ENCODE measurements at regions not wholly inside any gene's neighbourhood (a gene's known extent, or its start where the extent isn't known, plus 50 kb on each side); places are given as distances from the start of the nearest gene placed in this dataset.

GRCh38 chr18:27711382-27711781, 465.5 kb downstream of the CDH2 start:
- Histone ChIP-seq H3K9me3 (no peaks in the 10 kb centered on the region), H3K36me3 (no peaks in the 10 kb centered on the region), H3K27me3 (no peaks in the 10 kb centered on the region), H3K27ac (no peak overlapping the region), H3K4me1 (no peaks in the 10 kb centered on the region), H3K4me3 (no peak overlapping the region)
- no peak for DNase-seq
- TF ChIP-seq, protein P1, sequence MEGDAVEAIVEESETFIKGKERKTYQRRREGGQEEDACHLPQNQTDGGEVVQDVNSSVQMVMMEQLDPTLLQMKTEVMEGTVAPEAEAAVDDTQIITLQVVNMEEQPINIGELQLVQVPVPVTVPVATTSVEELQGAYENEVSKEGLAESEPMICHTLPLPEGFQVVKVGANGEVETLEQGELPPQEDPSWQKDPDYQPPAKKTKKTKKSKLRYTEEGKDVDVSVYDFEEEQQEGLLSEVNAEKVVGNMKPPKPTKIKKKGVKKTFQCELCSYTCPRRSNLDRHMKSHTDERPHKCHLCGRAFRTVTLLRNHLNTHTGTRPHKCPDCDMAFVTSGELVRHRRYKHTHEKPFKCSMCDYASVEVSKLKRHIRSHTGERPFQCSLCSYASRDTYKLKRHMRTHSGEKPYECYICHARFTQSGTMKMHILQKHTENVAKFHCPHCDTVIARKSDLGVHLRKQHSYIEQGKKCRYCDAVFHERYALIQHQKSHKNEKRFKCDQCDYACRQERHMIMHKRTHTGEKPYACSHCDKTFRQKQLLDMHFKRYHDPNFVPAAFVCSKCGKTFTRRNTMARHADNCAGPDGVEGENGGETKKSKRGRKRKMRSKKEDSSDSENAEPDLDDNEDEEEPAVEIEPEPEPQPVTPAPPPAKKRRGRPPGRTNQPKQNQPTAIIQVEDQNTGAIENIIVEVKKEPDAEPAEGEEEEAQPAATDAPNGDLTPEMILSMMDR (IDR thresholded peaks at IDR 0.05): no peak
- intact Hi-C loops (cut with DNase I): no loop called here
- no peak for ATAC-seq

DNA sequence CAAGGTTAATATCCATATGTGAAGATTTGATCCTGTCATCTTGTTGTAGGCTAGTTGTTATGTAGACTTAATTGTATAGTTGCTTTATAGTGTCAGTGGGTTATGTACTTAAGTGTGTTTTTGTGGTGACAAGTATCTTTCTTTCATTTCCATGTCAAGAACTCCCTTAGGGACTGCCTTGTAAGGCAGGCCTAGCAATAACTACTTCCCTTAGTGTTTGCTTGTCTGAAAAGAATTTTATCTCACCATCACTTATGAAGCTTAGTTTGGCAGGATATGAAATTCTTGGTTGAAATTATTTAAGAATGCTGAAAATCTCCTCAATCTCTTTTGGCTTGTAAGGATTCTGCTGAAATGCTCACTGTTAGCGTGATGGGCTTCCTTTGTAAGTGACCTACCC, 467.6 kb downstream of the CDH2 start:
- no peaks in the 10 kb centered on the region for H3K4me1 ChIP-seq
- H3K9me3 ChIP-seq: no peaks in the 10 kb centered on the region
- H3K27me3 ChIP-seq: no peaks in the 10 kb centered on the region
- no peaks in the 10 kb centered on the region for H3K36me3 ChIP-seq
- TF ChIP-seq, protein P1 (IDR thresholded peaks at IDR 0.05): no peak
- intact Hi-C loops (cut with DNase I): no loop called here
- DNase-seq (no peak), ATAC-seq (no peak)
- H3K4me3 ChIP-seq: no peak overlapping the region
- H3K27ac ChIP-seq: no peak overlapping the region

- DNase-seq (no peak), ATAC-seq (no peak)
- intact Hi-C loops (cut with DNase I): no loop called here
- no peaks in the 10 kb centered on the region for H3K4me1 ChIP-seq
- no peaks in the 10 kb centered on the region for H3K27me3 ChIP-seq
- no peak overlapping the region for H3K27ac ChIP-seq
- TF ChIP-seq, protein P1 (IDR thresholded peaks at IDR 0.05): no peak
- no peak overlapping the region for H3K4me3 ChIP-seq
- H3K9me3 ChIP-seq: no peaks in the 10 kb centered on the region
- no peaks in the 10 kb centered on the region for H3K36me3 ChIP-seq
Measured at GRCh38 chr18:27707201-27707600, 469.7 kb downstream of the CDH2 start.

DNA sequence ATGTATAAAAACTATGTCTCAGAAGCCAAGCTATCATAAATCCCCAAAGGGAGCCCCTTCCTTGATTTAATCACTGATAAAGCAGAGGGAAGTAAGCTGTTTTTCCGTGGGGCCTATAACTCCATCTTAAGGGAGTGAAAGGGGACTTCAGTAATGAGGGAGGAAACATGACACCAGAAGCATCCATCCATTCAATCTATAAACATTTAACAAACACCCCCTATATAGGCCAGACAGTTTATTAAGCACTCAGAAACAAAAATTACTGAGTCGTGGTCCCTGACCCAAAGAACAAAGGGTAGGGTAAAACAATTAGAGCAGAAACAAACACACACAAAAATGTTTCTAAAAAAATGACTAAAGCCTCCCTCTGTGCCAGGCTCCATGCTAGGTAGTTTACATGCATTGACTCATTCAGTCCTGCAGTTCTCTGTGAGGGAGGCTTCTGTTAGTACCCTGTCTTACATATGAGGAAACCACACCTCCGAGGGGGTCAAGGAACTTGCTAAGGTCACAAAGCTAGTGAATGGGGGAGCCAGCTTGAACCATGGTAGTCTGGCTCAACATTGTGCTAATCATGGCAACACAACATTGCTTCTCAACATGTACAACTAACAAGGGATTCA, 472.1 kb downstream of the CDH2 start:
- H3K27me3 ChIP-seq: no peaks in the 10 kb centered on the region
- TF ChIP-seq, protein P1 (IDR thresholded peaks at IDR 0.05): no peak
- intact Hi-C loops (cut with DNase I): no loop called here

DNA sequence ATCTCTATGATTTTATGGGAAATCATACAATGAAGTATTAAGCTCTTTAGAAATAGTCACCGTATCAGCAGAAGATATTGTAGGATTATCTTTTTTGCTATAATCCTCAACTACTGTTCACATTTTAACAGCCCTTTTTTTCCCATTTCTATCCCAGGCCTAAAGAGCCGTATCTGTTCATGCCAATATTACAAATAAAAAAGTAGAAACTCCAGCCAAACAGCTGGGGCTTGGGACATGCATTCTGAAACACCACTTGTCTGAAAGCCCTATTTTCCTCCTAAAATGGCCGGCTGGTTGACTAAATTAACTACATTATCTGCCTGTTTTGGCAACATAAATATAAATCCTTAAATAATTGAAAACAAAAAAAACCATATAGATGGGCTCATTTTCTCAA, 477.8 kb downstream of the CDH2 start:
- Histone ChIP-seq H3K27me3 (no peaks in the 10 kb centered on the region), H3K4me3 (no peak overlapping the region), H3K4me1 (no peaks in the 10 kb centered on the region), H3K36me3 (no peaks in the 10 kb centered on the region), H3K27ac (no peak overlapping the region), H3K9me3 (no peaks in the 10 kb centered on the region)
- ATAC-seq: no peak
- intact Hi-C loops (cut with DNase I): no loop called here
- no peak for DNase-seq
- TF ChIP-seq, protein P1 (IDR thresholded peaks at IDR 0.05): no peak

More for the DNA sequence above, 472.1 kb downstream of the CDH2 start:
- no peaks in the 10 kb centered on the region for H3K9me3 ChIP-seq
- no peaks in the 10 kb centered on the region for H3K4me1 ChIP-seq
- ATAC-seq: no peak
- H3K4me3 ChIP-seq: no peak overlapping the region
- no peaks in the 10 kb centered on the region for H3K36me3 ChIP-seq
- H3K27ac ChIP-seq: no peak overlapping the region
- DNase-seq: no peak

DNA sequence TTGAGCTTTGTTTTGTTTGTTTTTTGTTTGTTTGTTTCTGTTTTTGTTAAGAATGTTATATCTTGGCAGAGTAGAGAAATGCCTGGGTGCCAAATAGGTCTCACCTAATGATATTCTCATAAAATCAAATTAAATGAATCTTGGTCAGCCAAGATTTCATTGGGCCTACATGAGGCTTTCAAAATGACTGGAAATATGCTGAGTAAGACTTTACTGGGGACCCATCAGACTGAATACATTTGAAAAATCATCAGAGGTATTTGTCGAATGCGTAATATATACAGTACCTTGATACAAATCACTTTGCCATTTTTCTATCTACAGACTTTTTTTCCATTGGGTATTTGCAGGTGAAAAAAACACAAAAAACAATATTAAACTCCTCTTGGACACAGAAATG, 480.8 kb downstream of the CDH2 start:
- Histone ChIP-seq H3K4me3 (no peak overlapping the region), H3K27me3 (no peaks in the 10 kb centered on the region), H3K36me3 (no peaks in the 10 kb centered on the region), H3K9me3 (no peaks in the 10 kb centered on the region), H3K4me1 (no peaks in the 10 kb centered on the region), H3K27ac (no peak overlapping the region)
- TF ChIP-seq, protein P1 (IDR thresholded peaks at IDR 0.05): no peak
- DNase-seq (no peak), ATAC-seq (no peak)
- intact Hi-C loops (cut with DNase I): no loop called here
